Activated CD4-positive, alpha-beta memory T cell treated with anti-CD3 and anti-CD28 coated beads, Interleukin-2, amount 10 ng/mL, durations not matched to agents 7 days and 5 days (primary cell): ENCODE measurements at regions not wholly inside any gene's neighbourhood (a gene's known extent, or its start where the extent isn't known, plus 50 kb on each side); places are given as distances from the start of the nearest gene placed in this dataset.
"Not testable (repeated sequence)": the region's sequence is repeated elsewhere in the genome, so short reads cannot be mapped to it uniquely, and the experiment has no call there.

Experiments
- CTCF ChIA-PET: fragments of 350-600 bp; sonication (Branson Sonifier 250); formaldehyde crosslinking; loops from one replicate; lab custom pipeline; 2021; ENCODE audit warnings: antibody characterized with exemption, inconsistent platforms; lab: Charles Lee
- POLR2A ChIA-PET: fragments of 350-600 bp; sonication (Branson Sonifier 250); formaldehyde crosslinking; loops from one replicate; lab custom pipeline; 2021; ENCODE audit warnings: antibody characterized with exemption; lab: Charles Lee
- DNase-seq: peaks from one replicate; pipeline ENCODE4 v3.0.0-alpha.2; 2020
- H3K27ac Mint-ChIP-seq: one replicate; pipeline ENCODE4 v1.8.0; 2021; ENCODE audit warnings: mild to moderate bottlenecking, mixed read lengths
- H3K27me3 Mint-ChIP-seq: one replicate; pipeline ENCODE4 v1.8.0; 2021; ENCODE audit warnings: mixed read lengths
- H3K36me3 Mint-ChIP-seq: one replicate; pipeline ENCODE4 v1.8.0; 2021; ENCODE audit warnings: low read depth, mixed read lengths
- H3K4me1 Mint-ChIP-seq: one replicate; pipeline ENCODE4 v1.8.0; 2021; ENCODE audit warnings: mixed read lengths
- H3K4me3 Mint-ChIP-seq: one replicate; pipeline ENCODE4 v1.8.0; 2021; ENCODE audit warnings: mild to moderate bottlenecking, mixed read lengths
- H3K9me3 Mint-ChIP-seq: one replicate; pipeline ENCODE4 v1.8.0; 2021; ENCODE audit warnings: mixed read lengths

- H3K27me3 Mint-ChIP-seq = no peaks in the 10 kb centered on the region
- H3K9me3 Mint-ChIP-seq = peaks cover 2% of the 10 kb centered on the region
- no peak for DNase-seq
- POLR2A ChIA-PET = no interaction called here
- H3K4me3 Mint-ChIP-seq = no peak overlapping the region
- CTCF ChIA-PET = no interaction called here
- no peak overlapping the region for H3K27ac Mint-ChIP-seq
- no peaks in the 10 kb centered on the region for H3K36me3 Mint-ChIP-seq
- H3K4me1 Mint-ChIP-seq = no peaks in the 10 kb centered on the region
Measured at GRCh38 chr6:93896081-93896480, 476.7 kb upstream of the EPHA7 start.

- ChIA-PET POLR2A (no interaction called here), CTCF (no interaction called here)
- Mint-ChIP-seq H3K27me3 (no peaks in the 10 kb centered on the region), H3K4me3 (no peak overlapping the region), H3K27ac (no peak overlapping the region), H3K36me3 (no peaks in the 10 kb centered on the region), H3K9me3 (peaks cover 2% of the 10 kb centered on the region), H3K4me1 (no peaks in the 10 kb centered on the region)
- no peak for DNase-seq
Measured at GRCh38 chr6:93894521-93894920, 475.2 kb upstream of the EPHA7 start.

GRCh38 chr6:93889713-93890112, 470.4 kb upstream of the EPHA7 start:
- H3K9me3 Mint-ChIP-seq = no peaks in the 10 kb centered on the region
- H3K4me1 Mint-ChIP-seq = no peaks in the 10 kb centered on the region

GRCh38 chr6:93886416-93886815, 467.1 kb upstream of the EPHA7 start:
- Mint-ChIP-seq H3K9me3 (no peaks in the 10 kb centered on the region), H3K27ac (no peak overlapping the region), H3K36me3 (no peaks in the 10 kb centered on the region), H3K4me3 (no peak overlapping the region), H3K4me1 (no peaks in the 10 kb centered on the region), H3K27me3 (no peaks in the 10 kb centered on the region)
- POLR2A ChIA-PET = no interaction called here
- DNase-seq = no peak
- CTCF ChIA-PET = no interaction called here

More at GRCh38 chr6:93889713-93890112, 470.4 kb upstream of the EPHA7 start:
- Mint-ChIP-seq H3K27ac (no peak overlapping the region), H3K4me3 (no peak overlapping the region), H3K27me3 (no peaks in the 10 kb centered on the region), H3K36me3 (no peaks in the 10 kb centered on the region)
- no peak for DNase-seq
- CTCF ChIA-PET = no interaction called here
- POLR2A ChIA-PET = no interaction called here

GRCh38 chr6:93859971-93860370, 440.6 kb upstream of the EPHA7 start:
- no peak for DNase-seq
- CTCF ChIA-PET = no interaction called here
- POLR2A ChIA-PET = no interaction called here
- H3K4me3 Mint-ChIP-seq = no peak overlapping the region
- no peaks in the 10 kb centered on the region for H3K9me3 Mint-ChIP-seq
- no peaks in the 10 kb centered on the region for H3K36me3 Mint-ChIP-seq
- no peak overlapping the region for H3K27ac Mint-ChIP-seq
- no peaks in the 10 kb centered on the region for H3K4me1 Mint-ChIP-seq
- no peaks in the 10 kb centered on the region for H3K27me3 Mint-ChIP-seq

- H3K4me3 Mint-ChIP-seq = no peak overlapping the region
- ChIA-PET CTCF (no interaction called here), POLR2A (no interaction called here)
- H3K27ac Mint-ChIP-seq = no peak overlapping the region
- H3K36me3 Mint-ChIP-seq = no peaks in the 10 kb centered on the region
- DNase-seq = no peak
- H3K4me1 Mint-ChIP-seq = no peaks in the 10 kb centered on the region
- H3K27me3 Mint-ChIP-seq = no peaks in the 10 kb centered on the region
- no peaks in the 10 kb centered on the region for H3K9me3 Mint-ChIP-seq
Measured at GRCh38 chr6:93858213-93858612, 438.9 kb upstream of the EPHA7 start.

- Mint-ChIP-seq H3K27me3 (no peaks in the 10 kb centered on the region), H3K36me3 (no peaks in the 10 kb centered on the region), H3K4me3 (no peak overlapping the region), H3K9me3 (no peaks in the 10 kb centered on the region), H3K4me1 (no peaks in the 10 kb centered on the region), H3K27ac (no peak overlapping the region)
- ChIA-PET POLR2A (no interaction called here), CTCF (no interaction called here)
- DNase-seq = no peak
Measured at GRCh38 chr6:93849857-93850256, 430.5 kb upstream of the EPHA7 start.

GRCh38 chr6:93848031-93848742, 428.8 kb upstream of the EPHA7 start:
- H3K4me1 Mint-ChIP-seq = no peaks in the 10 kb centered on the region
- H3K27me3 Mint-ChIP-seq = no peaks in the 10 kb centered on the region
- no peak for DNase-seq
- H3K9me3 Mint-ChIP-seq = no peaks in the 10 kb centered on the region
- ChIA-PET POLR2A (no interaction called here), CTCF (no interaction called here)
- no peak overlapping the region for H3K27ac Mint-ChIP-seq
- no peaks in the 10 kb centered on the region for H3K36me3 Mint-ChIP-seq
- H3K4me3 Mint-ChIP-seq = no peak overlapping the region

- no peaks in the 10 kb centered on the region for H3K36me3 Mint-ChIP-seq
- no peak for DNase-seq
- ChIA-PET POLR2A (no interaction called here), CTCF (no interaction called here)
- H3K4me1 Mint-ChIP-seq = no peaks in the 10 kb centered on the region
- H3K27ac Mint-ChIP-seq = no peak overlapping the region
- H3K27me3 Mint-ChIP-seq = no peaks in the 10 kb centered on the region
- no peak overlapping the region for H3K4me3 Mint-ChIP-seq
- H3K9me3 Mint-ChIP-seq = no peaks in the 10 kb centered on the region
Measured at GRCh38 chr6:93842178-93842577, 422.8 kb upstream of the EPHA7 start.

GRCh38 chr6:93835451-93836145, 416.2 kb upstream of the EPHA7 start:
- H3K27ac Mint-ChIP-seq, POLR2A ChIA-PET, CTCF ChIA-PET, H3K4me3 Mint-ChIP-seq, H3K36me3 Mint-ChIP-seq, H3K4me1 Mint-ChIP-seq, DNase-seq, H3K27me3 Mint-ChIP-seq: not testable (repeated sequence)
- H3K9me3 Mint-ChIP-seq = peaks cover 11% of the 10 kb centered on the region

GRCh38 chr6:93835026-93835425, 415.7 kb upstream of the EPHA7 start:
- DNase-seq, H3K27me3 Mint-ChIP-seq, POLR2A ChIA-PET, H3K36me3 Mint-ChIP-seq, H3K27ac Mint-ChIP-seq, H3K4me3 Mint-ChIP-seq, CTCF ChIA-PET, H3K4me1 Mint-ChIP-seq: not testable (repeated sequence)
- H3K9me3 Mint-ChIP-seq = peaks cover 12% of the 10 kb centered on the region

- H3K27me3 Mint-ChIP-seq, H3K4me3 Mint-ChIP-seq, CTCF ChIA-PET, H3K36me3 Mint-ChIP-seq, H3K4me1 Mint-ChIP-seq, H3K27ac Mint-ChIP-seq, DNase-seq, POLR2A ChIA-PET: not testable (repeated sequence)
- H3K9me3 Mint-ChIP-seq = peaks cover 12% of the 10 kb centered on the region
Measured at GRCh38 chr6:93833326-93833725, 414.0 kb upstream of the EPHA7 start.

GRCh38 chr6:93829757-93830156, 410.4 kb upstream of the EPHA7 start:
- H3K27ac Mint-ChIP-seq, H3K27me3 Mint-ChIP-seq, H3K4me1 Mint-ChIP-seq, H3K36me3 Mint-ChIP-seq, H3K4me3 Mint-ChIP-seq, POLR2A ChIA-PET, CTCF ChIA-PET, DNase-seq: not testable (repeated sequence)
- peaks cover 12% of the 10 kb centered on the region for H3K9me3 Mint-ChIP-seq

- ChIA-PET CTCF (no interaction called here), POLR2A (no interaction called here)
- no peaks in the 10 kb centered on the region for H3K36me3 Mint-ChIP-seq
- no peak overlapping the region for H3K4me3 Mint-ChIP-seq
- no peak for DNase-seq
- H3K9me3 Mint-ChIP-seq = peaks cover 10% of the 10 kb centered on the region
- no peaks in the 10 kb centered on the region for H3K4me1 Mint-ChIP-seq
- no peak overlapping the region for H3K27ac Mint-ChIP-seq
- no peaks in the 10 kb centered on the region for H3K27me3 Mint-ChIP-seq
Measured at GRCh38 chr6:93829009-93829408, 409.6 kb upstream of the EPHA7 start.
